NCI-H2081 (cell line): ENCODE measurements at regions not wholly inside any gene's neighbourhood (a gene's known extent, or its start where the extent isn't known, plus 50 kb on each side); places are given as distances from the start of the nearest gene placed in this dataset.

Experiments
- DNase-seq, 2 experiments: peaks; one replicate each; lab custom pipeline; 2025; lab: John Stamatoyannopoulos, UW

GRCh38 chr21:39022863-39023693 is 160.2 kb downstream of the PSMG1 start:
- peak; percentile 42 to 84 for DNase-seq

GRCh38 chr21:39022466-39022862 is 160.8 kb downstream of the PSMG1 start:
- no peak for DNase-seq

DNA sequence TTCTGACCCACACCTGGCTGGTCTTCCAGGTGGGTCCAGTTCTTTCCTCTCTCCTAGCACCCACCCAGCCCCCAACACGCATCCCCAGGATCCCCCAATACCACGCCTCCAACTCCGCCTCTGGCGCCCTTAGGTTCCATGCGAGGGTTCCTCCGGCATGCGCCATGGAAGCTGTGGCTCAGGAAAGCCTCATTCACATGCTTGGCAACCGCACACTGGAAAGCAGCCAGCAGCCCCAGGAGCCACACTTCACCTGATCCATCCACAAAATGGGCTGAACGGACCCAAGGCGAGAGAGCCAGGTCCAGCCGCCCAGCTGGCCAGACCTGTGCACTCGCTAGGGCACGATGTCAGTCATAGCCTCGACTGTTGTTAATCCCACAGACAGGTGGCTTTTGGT is 161.2 kb downstream of the PSMG1 start:
- DNase-seq = no peak

GRCh38 chr21:39021478-39021832 is 161.8 kb downstream of the PSMG1 start:
- DNase-seq = no peak

DNA sequence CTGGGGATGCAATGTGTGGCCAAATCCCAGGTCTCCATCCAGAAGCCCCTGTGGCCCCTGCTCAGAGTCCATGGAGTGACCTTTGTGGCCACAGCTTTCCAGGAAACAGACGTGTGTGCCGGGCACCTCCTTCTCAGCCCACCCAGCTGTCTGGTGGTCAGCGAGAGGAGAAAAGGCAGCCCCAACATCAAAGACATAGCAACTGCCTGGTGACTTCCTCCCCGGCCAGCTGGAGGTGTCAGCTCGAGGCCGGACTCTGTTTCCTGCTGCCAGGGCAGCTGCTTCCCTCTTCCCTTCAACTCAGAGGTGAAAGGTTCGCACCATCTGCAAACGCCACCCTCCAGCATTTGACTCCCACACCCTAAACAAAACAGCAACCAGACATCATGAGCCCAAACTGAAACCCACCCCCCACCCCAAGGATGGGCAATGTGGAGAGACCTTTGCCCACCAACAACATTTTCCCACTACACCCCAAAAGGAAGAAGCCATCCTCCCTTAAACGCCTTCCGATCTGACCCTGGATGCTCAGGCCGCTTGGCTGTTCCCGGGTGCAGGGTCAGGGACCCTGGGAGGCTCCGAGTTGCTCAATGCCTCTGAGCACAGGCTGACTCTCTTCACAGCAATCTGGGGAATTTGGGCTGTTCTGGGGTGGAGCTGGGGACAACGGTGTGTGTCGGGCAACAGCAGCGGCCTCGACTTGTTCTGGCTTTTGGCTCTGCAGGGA is 162.3 kb downstream of the PSMG1 start:
- DNase-seq = no peak

DNA sequence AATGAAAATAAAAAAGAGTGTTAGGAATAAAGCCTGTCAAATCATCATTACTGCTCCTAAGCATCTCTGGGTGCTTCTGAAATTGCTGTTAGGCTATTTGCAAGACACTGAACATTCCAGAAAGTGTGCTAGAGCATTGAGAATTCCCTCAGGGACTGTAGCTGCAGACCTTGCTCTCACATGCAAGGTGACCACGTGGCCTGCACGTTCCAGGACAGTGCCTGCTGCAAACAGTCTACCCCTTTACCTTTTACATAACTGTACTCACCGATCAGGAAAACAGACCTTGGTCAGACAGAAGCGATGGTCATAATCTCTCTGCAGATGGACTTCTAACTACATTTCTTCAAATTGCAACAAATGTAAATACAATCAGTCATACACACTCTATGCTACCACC is 164.5 kb downstream of the PSMG1 start:
- DNase-seq = no peak

GRCh38 chr21:39016740-39017315 is 166.4 kb downstream of the PSMG1 start:
- no peak for DNase-seq

- no peak for DNase-seq
Observed at GRCh38 chr21:39014747-39015146, 168.5 kb downstream of the PSMG1 start.

DNA sequence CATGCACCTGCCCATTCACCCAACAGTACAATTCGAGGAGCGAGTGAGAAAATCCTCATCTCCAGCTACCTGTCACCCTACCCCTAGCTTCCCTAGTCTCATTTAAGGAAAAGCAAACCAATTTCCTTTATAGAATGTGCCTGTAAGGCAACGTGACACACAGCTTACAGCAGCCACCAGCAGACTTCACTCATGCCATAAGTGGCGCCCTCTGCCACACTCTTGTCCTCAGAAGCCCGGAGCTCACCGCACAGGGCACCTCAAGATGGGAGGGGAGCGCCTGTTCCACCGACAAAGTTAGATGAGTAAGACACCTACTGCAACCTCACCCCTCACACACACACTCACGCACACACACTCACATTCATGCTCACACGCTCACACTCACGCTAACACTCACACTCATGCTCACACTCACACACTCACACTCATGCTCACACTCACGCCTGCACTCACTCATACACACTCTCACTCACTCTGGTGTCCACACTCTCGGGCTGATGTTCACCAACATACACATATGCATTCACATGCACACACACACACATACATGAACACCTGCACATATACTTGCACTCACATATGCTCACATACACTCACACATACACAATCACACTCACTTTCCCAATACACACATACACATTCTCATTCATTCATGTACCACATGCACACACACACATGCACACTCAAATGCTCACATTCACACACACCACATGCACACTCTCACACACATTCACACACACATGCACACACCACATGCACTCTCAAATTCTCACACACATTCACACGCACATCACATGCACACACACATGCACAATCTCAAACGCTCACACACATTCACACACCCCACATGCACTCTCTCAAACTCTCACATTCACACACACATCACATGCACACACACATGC is 170.7 kb downstream of the PSMG1 start:
- DNase-seq = no peak

DNA sequence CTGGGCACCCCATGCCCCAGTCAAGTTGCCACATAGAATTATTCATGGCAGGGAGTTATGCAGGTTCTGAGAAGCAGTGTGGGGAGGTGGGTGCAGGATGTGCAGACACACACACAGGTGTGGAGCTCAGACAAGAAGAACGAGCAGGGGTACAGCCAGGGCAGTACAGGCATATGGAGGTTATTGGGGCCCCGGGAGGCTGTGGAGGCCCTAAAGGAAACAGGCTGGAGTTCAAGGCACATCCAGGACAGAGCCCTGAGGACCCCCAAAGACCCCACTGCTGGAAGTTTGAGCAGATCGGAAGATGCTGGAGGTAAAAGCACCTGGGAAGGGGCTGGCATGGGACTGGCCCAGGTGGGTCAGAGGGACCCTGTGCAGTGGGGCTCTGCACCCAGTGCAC is 171.3 kb downstream of the PSMG1 start:
- DNase-seq = no peak

GRCh38 chr21:39010629-39011404 is 172.4 kb downstream of the PSMG1 start:
- no peak for DNase-seq

- DNase-seq = no peak
Observed at GRCh38 chr21:39009587-39010225, 173.5 kb downstream of the PSMG1 start.

DNA sequence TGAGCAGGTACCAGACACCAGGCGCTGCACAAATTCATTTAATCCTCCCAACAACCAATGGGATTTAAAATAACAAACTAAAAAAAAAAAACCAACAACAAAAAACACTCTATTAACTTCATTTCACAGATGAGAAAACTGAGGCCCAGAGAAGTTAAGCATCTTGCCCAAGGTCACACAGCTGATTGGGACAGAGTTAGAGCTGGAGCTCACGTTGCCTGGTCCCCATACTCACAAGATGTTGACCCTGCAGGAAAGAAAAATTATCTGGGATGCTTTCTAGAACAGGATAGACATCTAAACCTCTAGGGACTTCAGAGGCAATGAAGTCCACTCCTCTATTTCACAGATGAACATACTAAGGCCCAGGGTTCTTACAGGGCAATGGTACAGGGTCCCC is 175.3 kb downstream of the PSMG1 start:
- DNase-seq = no peak

DNA sequence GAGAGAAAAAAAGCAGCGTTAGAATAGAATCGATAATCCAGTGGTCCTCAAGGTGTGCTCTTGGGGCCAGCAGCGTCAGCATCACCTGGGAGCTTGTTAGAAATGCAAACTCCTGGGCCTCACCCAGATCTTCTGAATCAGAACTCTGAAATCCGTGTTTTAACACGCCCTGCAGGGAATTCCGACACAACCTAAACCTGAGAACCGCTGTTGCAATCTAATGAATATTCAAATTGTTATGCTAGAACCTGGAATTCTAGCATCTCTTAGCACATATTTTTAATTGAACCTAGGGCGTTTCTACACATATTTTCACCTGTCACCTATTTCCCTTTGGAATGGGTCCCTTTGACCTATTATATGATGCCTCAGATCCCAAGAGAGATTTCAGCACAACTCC is 175.7 kb downstream of the PSMG1 start:
- DNase-seq = no peak

GRCh38 chr21:39006571-39007311 is 176.5 kb downstream of the PSMG1 start:
- DNase-seq = no peak

DNA sequence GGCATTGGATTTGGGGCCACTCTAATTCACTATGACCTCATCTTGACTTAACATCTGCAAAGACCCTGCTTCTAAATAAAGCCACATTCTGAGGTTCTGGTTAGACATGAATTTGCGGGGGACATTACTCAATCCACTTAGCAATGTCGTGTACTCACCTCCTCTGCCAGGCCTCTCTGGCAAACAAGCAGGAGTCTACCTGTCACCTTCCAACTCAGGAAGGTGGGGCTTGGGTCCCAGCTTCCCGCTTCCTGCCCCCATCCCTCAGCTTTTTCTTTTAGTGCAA is 177.8 kb downstream of the PSMG1 start:
- no peak for DNase-seq

DNA sequence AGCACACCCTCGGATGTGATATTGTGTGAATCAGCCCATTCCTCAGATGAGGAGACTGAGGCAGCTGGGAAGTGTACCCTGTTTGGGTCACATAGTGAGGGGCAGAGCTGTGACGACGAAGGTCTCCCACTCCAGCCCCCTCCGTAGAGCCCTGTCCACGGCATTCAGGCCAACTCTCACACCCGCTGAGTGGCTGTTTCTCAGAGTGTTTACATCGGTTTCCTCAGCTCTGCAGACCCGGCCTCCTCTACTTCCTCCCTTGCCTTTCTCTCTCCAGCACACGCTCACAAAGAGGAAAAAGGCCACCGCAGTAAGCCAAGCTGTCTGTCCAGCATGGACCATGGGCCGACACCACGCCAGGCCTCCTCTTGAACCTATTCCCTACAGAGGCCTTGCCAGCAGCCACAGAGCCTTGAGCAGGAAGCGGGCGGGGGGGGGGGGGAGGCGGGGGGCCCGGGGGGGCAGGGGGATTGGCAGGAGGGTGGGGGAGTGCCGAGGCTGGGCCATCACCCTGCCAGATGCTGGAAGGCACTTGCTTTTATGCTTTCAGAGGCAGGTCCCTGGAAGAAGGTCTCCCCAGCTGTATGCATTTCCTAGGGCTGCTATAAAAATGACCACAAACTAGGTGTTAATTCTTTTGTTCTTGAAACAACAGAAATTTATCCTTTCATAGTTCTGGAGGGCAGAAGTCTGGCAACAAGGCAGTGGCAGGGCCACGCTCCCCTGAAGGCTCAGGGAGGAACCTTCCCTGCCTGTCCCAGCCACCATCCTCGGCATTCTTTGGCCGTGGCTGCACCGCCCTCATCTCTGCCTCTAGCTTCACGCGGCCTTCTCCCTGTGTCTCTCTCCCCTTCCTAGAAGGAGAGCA is 178.4 kb downstream of the PSMG1 start:
- peak; percentile 18 to 41 for DNase-seq

GRCh38 chr21:39003982-39004633 is 179.1 kb downstream of the PSMG1 start:
- no peak for DNase-seq

DNA sequence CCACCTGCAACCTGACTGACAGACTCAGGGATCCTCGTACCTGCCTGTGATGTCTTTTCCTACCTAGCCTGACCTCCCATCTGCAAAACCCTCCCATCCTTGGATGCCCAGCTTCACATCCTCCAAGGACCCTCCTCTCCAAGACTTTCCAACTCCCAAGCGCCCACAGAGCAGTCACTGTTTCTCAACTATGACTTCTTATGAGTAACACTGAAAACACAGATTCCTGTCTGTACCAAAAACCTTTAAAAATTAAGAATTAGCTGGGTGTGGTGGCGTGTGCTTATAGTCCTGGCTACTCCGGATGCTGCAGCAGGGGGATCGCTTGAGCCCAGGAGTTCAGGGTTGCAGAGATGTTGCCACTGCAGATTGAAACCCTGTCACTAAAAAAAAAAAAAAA is 181.9 kb downstream of the PSMG1 start:
- DNase-seq = no peak
